PC-3 (cell line): ENCODE measurements at regions not wholly inside any gene's neighbourhood (a gene's known extent, or its start where the extent isn't known, plus 50 kb on each side); places are given as distances from the start of the nearest gene placed in this dataset.

Experiments
- EZH2 ChIP-seq: fragments of 300-600 bp; sonication (generic); IDR thresholded peaks from one replicate; pipeline ENCODE4 v1.6.1; 2017; ENCODE audit warnings: antibody characterized with exemption, mild to moderate bottlenecking, low read length; ENCODE audit not compliant: unreplicated experiment
- EZH2phosphoT487 ChIP-seq: fragments of 300-600 bp; sonication (generic); IDR thresholded peaks from 2 replicates; pipeline ENCODE4 v1.6.1; 2018; ENCODE audit warnings: mild to moderate bottlenecking, antibody characterized with exemption, low read length, borderline replicate concordance
- TF ChIP-seq, protein P1 (sequence below): fragments of 300-600 bp; sonication (generic); conservative IDR thresholded peaks from 2 replicates; pipeline ENCODE4 v1.5.1; 2017; ENCODE audit warnings: antibody characterized with exemption, low read depth, mild to moderate bottlenecking, low read length

DNA sequence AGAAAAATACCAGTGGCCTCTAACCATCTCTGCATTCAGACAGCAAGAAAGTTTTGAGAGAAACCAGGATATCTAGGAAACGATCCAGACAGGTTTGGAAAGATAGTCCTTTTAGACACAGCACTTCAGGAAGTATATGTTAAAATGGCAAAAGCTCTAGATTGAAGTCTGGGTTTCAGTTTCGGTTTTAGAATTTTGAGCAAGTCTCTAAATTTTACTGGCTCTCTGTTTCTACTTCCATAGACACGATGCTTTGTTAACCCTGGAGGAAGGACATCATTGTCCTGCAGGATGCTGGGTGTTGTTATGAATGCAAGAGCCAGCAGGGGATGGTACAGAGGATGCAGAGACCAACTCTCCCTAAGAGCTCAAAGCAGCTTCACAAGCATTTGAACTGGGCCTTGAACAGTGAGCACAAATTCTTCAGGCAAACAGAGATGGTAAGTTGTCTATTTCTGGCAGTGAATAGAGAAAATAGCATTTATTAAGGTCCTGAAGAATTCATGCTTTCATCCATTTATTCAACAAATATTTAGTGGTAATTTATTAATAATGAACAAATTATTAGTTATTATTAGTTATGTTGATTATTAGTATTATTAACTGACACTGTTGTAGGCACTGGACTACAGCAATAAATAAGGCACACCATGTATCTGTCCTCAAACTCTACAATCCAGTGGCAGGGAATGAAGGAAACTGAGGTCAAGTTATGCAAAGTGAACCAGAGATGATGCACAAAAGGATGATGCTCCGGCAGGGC lies 152.7 kb upstream of the NRP1 start:
- TF ChIP-seq EZH2 (no peak), EZH2phosphoT487 (no peak)
- TF ChIP-seq, protein P1, sequence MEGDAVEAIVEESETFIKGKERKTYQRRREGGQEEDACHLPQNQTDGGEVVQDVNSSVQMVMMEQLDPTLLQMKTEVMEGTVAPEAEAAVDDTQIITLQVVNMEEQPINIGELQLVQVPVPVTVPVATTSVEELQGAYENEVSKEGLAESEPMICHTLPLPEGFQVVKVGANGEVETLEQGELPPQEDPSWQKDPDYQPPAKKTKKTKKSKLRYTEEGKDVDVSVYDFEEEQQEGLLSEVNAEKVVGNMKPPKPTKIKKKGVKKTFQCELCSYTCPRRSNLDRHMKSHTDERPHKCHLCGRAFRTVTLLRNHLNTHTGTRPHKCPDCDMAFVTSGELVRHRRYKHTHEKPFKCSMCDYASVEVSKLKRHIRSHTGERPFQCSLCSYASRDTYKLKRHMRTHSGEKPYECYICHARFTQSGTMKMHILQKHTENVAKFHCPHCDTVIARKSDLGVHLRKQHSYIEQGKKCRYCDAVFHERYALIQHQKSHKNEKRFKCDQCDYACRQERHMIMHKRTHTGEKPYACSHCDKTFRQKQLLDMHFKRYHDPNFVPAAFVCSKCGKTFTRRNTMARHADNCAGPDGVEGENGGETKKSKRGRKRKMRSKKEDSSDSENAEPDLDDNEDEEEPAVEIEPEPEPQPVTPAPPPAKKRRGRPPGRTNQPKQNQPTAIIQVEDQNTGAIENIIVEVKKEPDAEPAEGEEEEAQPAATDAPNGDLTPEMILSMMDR, result peak; percentile 46
